ENCODE measurements at regions not wholly inside any gene's neighbourhood (a gene's known extent, or its start where the extent isn't known, plus 50 kb on each side); places are given as distances from the start of the nearest gene placed in this dataset.
A peak's percentile ranks its signal among the peaks of the same experiment; 100 is the strongest.
"Not testable (repeated sequence)": the region's sequence is repeated elsewhere in the genome, so short reads cannot be mapped to it uniquely, and the experiment has no call there.

DNA sequence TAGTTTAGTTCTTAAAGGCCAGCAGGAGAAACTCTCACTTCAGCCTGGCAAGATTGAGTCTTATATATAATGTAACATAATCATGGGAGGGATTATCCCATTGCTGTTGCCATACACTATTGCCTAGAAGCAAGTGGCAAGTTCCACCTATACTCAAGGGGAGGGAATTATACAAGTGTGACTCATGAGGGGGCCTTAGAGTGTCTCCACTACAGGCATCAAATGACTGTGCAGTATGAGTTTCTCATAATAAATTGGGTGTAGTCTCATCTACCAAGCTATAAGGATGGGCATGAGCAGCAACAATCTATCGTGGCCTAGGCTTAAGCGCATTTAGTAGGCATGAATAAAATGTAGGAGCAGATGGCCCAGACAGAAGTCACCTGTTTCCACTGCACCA is 89.1 kb upstream of the C1GALT1C1 start:
- no peak for DNase-seq (ENCODE audit: low read depth in 2 of 2)

DNA sequence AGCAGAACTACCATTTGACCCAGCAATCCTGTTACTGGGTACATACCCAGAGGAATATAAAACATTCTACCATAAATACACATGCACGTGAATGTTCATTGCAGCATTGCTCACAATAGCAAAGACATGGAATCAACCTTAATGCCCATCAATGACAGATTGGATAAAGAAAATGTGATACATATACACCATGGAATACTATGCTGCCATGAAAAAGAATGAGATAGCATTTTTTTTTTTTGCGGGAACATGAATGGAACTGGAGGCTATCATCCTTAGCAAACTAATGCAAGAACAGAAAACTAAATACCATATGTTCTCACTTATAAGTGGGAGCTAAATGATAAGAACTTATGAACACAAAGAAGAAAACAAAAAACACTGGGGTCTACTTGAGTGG is 72.5 kb upstream of the C1GALT1C1 start:
- DNase-seq (ENCODE audit: low read depth in 2 of 2): not testable (repeated sequence)

DNA sequence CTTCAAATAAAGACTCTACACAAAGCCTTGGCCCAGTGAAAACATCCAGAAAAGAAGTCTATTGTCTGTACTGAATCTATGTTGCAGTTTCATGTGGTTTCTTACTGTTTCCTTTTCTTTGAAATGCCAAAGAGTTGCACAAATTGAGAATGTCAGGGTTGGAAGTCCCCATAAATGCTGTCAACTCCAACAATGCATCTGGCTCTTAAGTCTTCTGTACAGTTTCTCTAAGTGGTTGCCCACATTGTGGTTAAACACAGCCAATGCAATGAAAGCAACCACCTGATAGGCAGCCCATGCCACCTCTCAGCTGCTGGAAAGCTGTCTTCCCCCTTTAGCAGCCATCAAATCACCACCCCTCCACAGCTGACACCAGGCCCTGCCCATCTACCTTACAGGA is 67.2 kb upstream of the C1GALT1C1 start:
- peak; percentile 4 to 13 for DNase-seq (ENCODE audit: low read depth in 2 of 2)

DNA sequence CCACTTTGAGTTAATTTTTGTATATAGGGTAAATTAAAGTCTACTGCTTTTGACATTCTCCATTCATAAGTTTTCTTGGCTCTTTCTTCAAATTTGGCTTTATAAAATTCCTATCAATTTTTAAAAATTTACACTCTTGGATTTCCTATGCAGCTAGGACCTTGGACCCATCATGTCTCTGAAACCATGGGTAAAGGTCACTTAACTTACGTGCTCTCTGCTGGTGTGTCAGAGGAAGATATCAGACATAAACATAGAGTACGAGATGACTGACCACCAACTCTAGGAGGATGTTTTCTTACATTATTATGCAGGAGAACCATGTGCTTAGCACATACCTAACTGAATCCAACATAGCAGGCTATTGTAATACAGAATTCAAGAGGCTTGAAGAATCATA is 62.5 kb upstream of the C1GALT1C1 start:
- no peak for DNase-seq (ENCODE audit: low read depth in 2 of 2)

DNA sequence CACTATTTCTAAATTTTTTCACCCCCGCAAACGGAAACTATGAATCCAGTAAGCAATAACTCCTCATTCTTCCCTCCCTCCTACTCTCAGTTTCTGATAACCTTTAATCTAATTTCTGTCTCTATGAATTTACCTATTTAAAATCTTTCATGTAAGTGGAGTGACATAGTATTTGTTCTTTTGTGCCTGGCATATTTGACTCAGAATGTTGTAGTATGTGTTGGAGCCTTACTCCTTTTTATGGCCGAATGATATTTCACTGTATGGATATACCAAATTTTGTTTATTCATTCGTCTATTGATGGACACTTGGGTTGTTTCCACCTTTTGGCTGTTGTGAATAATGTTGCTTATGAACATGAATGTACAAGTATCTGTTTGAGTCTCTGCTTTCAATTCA is 61.1 kb upstream of the C1GALT1C1 start:
- DNase-seq (ENCODE audit: low read depth in 2 of 2): no peak

DNA sequence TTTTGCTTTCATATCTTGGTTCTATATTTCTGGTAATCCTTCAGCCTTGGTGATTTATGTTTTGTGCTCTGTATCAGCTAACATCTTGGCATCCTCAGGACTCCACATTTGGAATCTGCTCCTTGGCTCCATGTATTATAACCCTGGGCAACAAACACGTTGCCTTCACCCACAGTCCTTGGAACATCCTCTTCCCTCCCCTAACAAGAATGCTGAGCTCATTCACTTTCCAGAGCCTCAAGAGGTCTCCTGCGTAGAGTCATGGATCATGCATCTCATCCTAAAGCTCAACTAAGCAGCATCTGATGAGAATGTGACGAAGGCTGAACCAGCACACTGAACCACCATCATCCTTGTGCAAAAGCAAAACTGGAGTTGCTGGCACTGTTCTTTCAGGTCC is 60.5 kb upstream of the C1GALT1C1 start:
- DNase-seq (ENCODE audit: low read depth in 2 of 2): no peak

DNA sequence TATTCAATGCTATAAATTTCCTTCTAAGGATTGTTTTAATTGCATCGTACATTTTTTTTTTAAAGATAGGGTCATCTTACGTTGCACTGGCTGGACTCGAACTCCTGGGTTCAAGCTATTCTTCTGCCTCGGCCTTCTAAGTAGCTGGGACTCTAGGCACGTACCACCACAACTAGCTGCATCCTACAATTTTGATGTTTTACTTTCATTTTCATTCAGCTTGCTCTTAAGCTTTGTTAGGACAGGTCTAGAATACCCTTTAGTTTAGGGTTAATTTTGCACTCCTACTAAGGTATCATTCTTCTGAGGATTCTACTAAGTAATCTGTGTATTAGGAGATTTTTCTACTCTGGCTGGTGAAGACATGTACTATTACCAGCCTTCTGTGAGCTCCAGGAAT is 50.2 kb upstream of the C1GALT1C1 start:
- no peak for DNase-seq (ENCODE audit: low read depth in 2 of 2)
